ENCODE measurements at regions not wholly inside any gene's neighbourhood (a gene's known extent, or its start where the extent isn't known, plus 50 kb on each side); places are given as distances from the start of the nearest gene placed in this dataset.

DNA sequence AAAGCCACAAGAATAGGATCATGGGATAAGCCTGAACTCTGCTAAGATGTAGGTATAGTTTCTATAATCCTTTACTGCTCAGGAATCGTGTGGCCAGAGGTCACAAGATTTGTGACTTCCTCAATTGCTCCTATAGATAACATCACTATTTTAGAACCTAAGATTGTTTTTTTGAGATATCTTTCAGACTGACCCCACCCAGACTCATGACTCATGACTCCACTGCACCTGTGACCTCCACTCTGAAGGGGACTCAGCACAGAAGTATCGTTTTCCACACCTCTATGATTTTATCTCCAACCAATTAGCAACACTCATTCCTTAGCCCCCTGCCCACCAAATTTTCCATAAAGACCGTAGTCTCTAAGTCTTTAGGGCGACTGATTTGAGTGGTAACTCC lies 124.5 kb upstream of the KCNK1 start:
- DNase-seq, result no peak
- Histone ChIP-seq H3K4me2 (ENCODE audit: insufficient read depth, low read length) (no peak overlapping the region), H3K4me3 (ENCODE audit: low read depth in 1 of 2, low read length in 2 of 2) (no peak overlapping the region), H2AFZ (ENCODE audit: low read depth, low read length) (no peak overlapping the region), H3K4me1 (ENCODE audit: insufficient read depth, low read length) (no peaks in the 10 kb centered on the region), H4K20me1 (ENCODE audit: insufficient read depth, low read length) (no peaks in the 10 kb centered on the region), H3K27ac (ENCODE audit: low read length) (no peak overlapping the region), H3K9ac (ENCODE audit: low read depth, low read length) (no peak overlapping the region), H3K36me3 (ENCODE audit: insufficient read depth, low read length) (no peaks in the 10 kb centered on the region), H3K79me2 (ENCODE audit: insufficient read depth, low read length) (no peaks in the 10 kb centered on the region), H3K27me3 (ENCODE audit: insufficient read depth, low read length, poor library complexity) (peaks cover 4% of the 10 kb centered on the region), H3K9me3 (ENCODE audit: insufficient read depth, low read length, severe bottlenecking) (no peaks in the 10 kb centered on the region)
- no peak for ATAC-seq (ENCODE audit: insufficient read depth, low read depth)
- no peak for TF ChIP-seq EZH2 (IDR thresholded peaks at IDR 0.05; ENCODE audit: borderline replicate concordance, low read depth, low read length, severe bottlenecking)
- TF ChIP-seq, protein P1, sequence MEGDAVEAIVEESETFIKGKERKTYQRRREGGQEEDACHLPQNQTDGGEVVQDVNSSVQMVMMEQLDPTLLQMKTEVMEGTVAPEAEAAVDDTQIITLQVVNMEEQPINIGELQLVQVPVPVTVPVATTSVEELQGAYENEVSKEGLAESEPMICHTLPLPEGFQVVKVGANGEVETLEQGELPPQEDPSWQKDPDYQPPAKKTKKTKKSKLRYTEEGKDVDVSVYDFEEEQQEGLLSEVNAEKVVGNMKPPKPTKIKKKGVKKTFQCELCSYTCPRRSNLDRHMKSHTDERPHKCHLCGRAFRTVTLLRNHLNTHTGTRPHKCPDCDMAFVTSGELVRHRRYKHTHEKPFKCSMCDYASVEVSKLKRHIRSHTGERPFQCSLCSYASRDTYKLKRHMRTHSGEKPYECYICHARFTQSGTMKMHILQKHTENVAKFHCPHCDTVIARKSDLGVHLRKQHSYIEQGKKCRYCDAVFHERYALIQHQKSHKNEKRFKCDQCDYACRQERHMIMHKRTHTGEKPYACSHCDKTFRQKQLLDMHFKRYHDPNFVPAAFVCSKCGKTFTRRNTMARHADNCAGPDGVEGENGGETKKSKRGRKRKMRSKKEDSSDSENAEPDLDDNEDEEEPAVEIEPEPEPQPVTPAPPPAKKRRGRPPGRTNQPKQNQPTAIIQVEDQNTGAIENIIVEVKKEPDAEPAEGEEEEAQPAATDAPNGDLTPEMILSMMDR (IDR thresholded peaks at IDR 0.05; ENCODE audit: borderline replicate concordance, extremely low read depth, low read length, poor library complexity, severe bottlenecking), result no peak

DNA sequence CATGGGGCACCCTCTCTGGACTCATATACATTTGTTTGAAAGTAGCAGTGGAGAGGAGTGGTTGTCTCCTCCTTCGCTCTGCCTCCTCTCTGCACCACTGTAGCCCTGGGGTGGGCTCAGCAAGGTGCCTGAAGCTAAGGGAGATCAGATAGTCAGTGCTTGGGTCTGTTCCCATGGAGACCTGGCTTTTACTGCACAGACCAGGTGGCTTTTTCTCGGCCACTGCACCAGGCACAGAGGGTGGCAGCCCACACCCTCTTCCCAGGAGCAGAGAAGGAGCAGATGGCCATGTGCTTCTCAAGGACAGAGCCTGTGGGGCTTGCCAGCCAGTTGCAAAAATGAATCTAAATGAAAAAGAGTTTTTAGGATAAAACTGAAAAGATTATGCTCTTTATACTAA lies 123.4 kb upstream of the KCNK1 start:
- no peak for TF ChIP-seq EZH2 (IDR thresholded peaks at IDR 0.05; ENCODE audit: borderline replicate concordance, low read depth, low read length, severe bottlenecking)
- TF ChIP-seq, protein P1 (IDR thresholded peaks at IDR 0.05; ENCODE audit: borderline replicate concordance, extremely low read depth, low read length, poor library complexity, severe bottlenecking), result no peak
- Histone ChIP-seq H3K79me2 (ENCODE audit: insufficient read depth, low read length) (no peaks in the 10 kb centered on the region), H4K20me1 (ENCODE audit: insufficient read depth, low read length) (no peaks in the 10 kb centered on the region), H3K4me2 (ENCODE audit: insufficient read depth, low read length) (no peak overlapping the region), H3K27ac (ENCODE audit: low read length) (no peak overlapping the region), H3K27me3 (ENCODE audit: insufficient read depth, low read length, poor library complexity) (peaks cover 4% of the 10 kb centered on the region), H3K9me3 (ENCODE audit: insufficient read depth, low read length, severe bottlenecking) (no peaks in the 10 kb centered on the region), H3K9ac (ENCODE audit: low read depth, low read length) (no peak overlapping the region), H3K4me3 (ENCODE audit: low read depth in 1 of 2, low read length in 2 of 2) (no peak overlapping the region), H2AFZ (ENCODE audit: low read depth, low read length) (no peak overlapping the region), H3K4me1 (ENCODE audit: insufficient read depth, low read length) (no peaks in the 10 kb centered on the region), H3K36me3 (ENCODE audit: insufficient read depth, low read length) (no peaks in the 10 kb centered on the region)
- DNase-seq, result no peak
- no peak for ATAC-seq (ENCODE audit: insufficient read depth, low read depth)

DNA sequence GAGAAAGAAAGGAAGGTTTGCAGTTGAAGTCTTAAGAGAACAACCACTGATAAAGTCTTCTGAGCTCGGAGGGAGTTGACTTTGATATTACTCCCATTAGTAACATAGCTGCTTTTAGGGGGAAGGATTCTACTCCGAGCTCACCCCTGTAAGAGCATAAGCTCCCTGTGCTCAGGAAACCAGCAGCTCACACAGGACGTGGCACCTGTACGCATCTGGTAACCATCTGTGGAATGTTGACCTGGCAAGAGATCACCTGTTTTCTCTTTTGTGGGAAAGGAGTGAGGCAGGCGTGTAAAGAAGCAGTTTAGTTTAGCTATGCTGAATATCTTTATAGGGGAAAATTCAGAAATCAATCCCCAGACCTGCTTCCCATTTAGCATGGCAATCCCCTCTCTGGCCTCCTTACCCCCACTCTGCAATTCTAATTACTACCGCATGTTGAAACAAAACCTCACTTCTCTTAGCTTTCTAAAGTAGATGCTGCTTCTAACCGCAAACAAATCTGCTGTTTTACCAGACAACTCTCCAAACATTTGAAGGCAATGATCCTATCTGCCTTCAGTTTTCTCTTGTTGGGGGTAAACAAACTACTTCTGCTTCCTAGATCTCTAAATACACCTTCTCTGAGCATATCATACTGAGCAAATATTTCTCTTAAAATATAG lies 121.8 kb upstream of the KCNK1 start:
- no peak overlapping the region for H3K9ac ChIP-seq (ENCODE audit: low read depth, low read length)
- no peaks in the 10 kb centered on the region for H4K20me1 ChIP-seq (ENCODE audit: insufficient read depth, low read length)
- H3K4me2 ChIP-seq (ENCODE audit: insufficient read depth, low read length), result no peak overlapping the region
- H3K27me3 ChIP-seq (ENCODE audit: insufficient read depth, low read length, poor library complexity), result peaks cover 4% of the 10 kb centered on the region
- no peak overlapping the region for H2AFZ ChIP-seq (ENCODE audit: low read depth, low read length)
- no peaks in the 10 kb centered on the region for H3K4me1 ChIP-seq (ENCODE audit: insufficient read depth, low read length)
- no peak overlapping the region for H3K27ac ChIP-seq (ENCODE audit: low read length)
- no peak overlapping the region for H3K4me3 ChIP-seq (ENCODE audit: low read depth in 1 of 2, low read length in 2 of 2)
- TF ChIP-seq, protein P1 (IDR thresholded peaks at IDR 0.05; ENCODE audit: borderline replicate concordance, extremely low read depth, low read length, poor library complexity, severe bottlenecking), result no peak
- no peak for TF ChIP-seq EZH2 (IDR thresholded peaks at IDR 0.05; ENCODE audit: borderline replicate concordance, low read depth, low read length, severe bottlenecking)
- ATAC-seq (ENCODE audit: insufficient read depth, low read depth) (no peak), DNase-seq (no peak)
- no peaks in the 10 kb centered on the region for H3K36me3 ChIP-seq (ENCODE audit: insufficient read depth, low read length)
- no peaks in the 10 kb centered on the region for H3K9me3 ChIP-seq (ENCODE audit: insufficient read depth, low read length, severe bottlenecking)
- H3K79me2 ChIP-seq (ENCODE audit: insufficient read depth, low read length), result no peaks in the 10 kb centered on the region
